NB4 (cell line): ENCODE measurements at regions not wholly inside any gene's neighbourhood (a gene's known extent, or its start where the extent isn't known, plus 50 kb on each side); places are given as distances from the start of the nearest gene placed in this dataset.

Source experiments
- CTCF ChIP-seq: IDR thresholded peaks from one replicate; pipeline ENCODE4 v1.5.1; 2012; ENCODE audit warnings: low read depth, low read length
- POLR2A ChIP-seq: IDR thresholded peaks from 2 replicates; pipeline ENCODE4 v1.6.1; 2011; ENCODE audit warnings: mild to moderate bottlenecking; ENCODE audit not compliant: insufficient read length; ENCODE audit errors: extremely low read depth

DNA sequence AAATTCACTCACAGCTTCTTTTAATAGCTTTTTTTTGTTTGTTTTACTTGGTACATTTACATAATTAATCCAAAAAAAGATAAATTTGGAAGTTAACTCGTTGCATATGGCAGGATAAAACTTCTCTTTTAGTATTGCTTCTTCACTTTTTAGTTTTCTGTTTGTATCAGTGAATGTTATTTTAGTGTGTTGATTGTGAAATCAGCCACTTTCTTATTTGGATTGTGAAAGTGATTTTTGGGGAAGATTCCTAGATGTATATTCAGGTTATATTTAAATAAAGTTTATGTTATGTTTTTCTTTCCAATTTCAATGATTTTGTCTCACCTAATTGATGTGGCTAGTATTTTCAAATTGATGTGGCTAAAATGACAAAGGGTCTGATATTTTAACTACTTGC is 693.9 kb upstream of the MGAT4C start:
- no peak for TF ChIP-seq CTCF
- no peak for TF ChIP-seq POLR2A
